HepG2 (cell line): ENCODE measurements at regions not wholly inside any gene's neighbourhood (a gene's known extent, or its start where the extent isn't known, plus 50 kb on each side); places are given as distances from the start of the nearest gene placed in this dataset.
"Not testable (repeated sequence)": the region's sequence is repeated elsewhere in the genome, so short reads cannot be mapped to it uniquely, and the experiment has no call there.

ENCODE experiments used
- ATF1 ChIP-seq: IDR thresholded peaks from 2 replicates; pipeline ENCODE4 v1.6.1; 2016; ENCODE audit warnings: mild to moderate bottlenecking, control low read depth
- EP300 ChIP-seq, 3 experiments: sonication (generic) in 1 of 3; formaldehyde crosslinking in 1 of 3; IDR thresholded peaks; 2 replicates each; pipeline versions ENCODE4 v1.5.1 to v1.6.1; 2011 to 2020; ENCODE audit warnings: low read depth in 2 of 3, low read length in 2 of 3, borderline replicate concordance in 1 of 3, improper control_type of control experiment in 1 of 3, mild to moderate bottlenecking in 1 of 3, missing genetic modification reagents in 1 of 3, moderate library complexity in 1 of 3
- ETV6 ChIP-seq: sonication (generic); formaldehyde crosslinking; conservative IDR thresholded peaks from 2 replicates; pipeline ENCODE4 v1.4.0; 2020; ENCODE audit warnings: missing genetic modification reagents
- PHF20 ChIP-seq: sonication (generic); formaldehyde crosslinking; IDR thresholded peaks from 2 replicates; pipeline ENCODE4 v1.5.0; 2020; ENCODE audit warnings: mild to moderate bottlenecking, missing genetic modification reagents
- POLR2A ChIP-seq, 2 experiments: IDR thresholded peaks; 2 replicates each; pipeline ENCODE4 v1.6.1; 2011; ENCODE audit warnings: low read depth in 2 of 2, low read length in 2 of 2, mild to moderate bottlenecking in 1 of 2, moderate library complexity in 1 of 2; ENCODE audit not compliant: insufficient read depth in 1 of 2
- POLR2AphosphoS5 ChIP-seq: IDR thresholded peaks from 2 replicates; pipeline ENCODE4 v1.6.1; 2012; ENCODE audit warnings: low read depth, low read length
- TAF1 ChIP-seq: sonication (generic); formaldehyde crosslinking; IDR thresholded peaks from 2 replicates; pipeline ENCODE4 v1.4.0; 2020; ENCODE audit warnings: missing genetic modification reagents
- ZBTB8A ChIP-seq: sonication (generic); formaldehyde crosslinking; IDR thresholded peaks from 2 replicates; pipeline ENCODE4 v1.4.0; 2020; ENCODE audit warnings: mild to moderate bottlenecking, low read depth, missing genetic modification reagents, borderline replicate concordance
- ZNF773 ChIP-seq: sonication (generic); formaldehyde crosslinking; IDR thresholded peaks from 2 replicates; pipeline ENCODE4 v1.4.0; 2020; ENCODE audit warnings: missing genetic modification reagents, borderline replicate concordance
- TF ChIP-seq, protein P1 (sequence below): sonication (generic); formaldehyde crosslinking; IDR thresholded peaks from 2 replicates; pipeline ENCODE4 v1.8.1; 2023; ENCODE audit warnings: missing genetic modification reagents, inconsistent platforms, borderline replicate concordance
- TF ChIP-seq, protein P2 (sequence below): sonication (generic); formaldehyde crosslinking; IDR thresholded peaks from 2 replicates; pipeline ENCODE4 v1.5.0; 2020; ENCODE audit warnings: mild to moderate bottlenecking, missing genetic modification reagents, moderate library complexity
- TF ChIP-seq, protein P3 (sequence below): sonication (generic); formaldehyde crosslinking; IDR thresholded peaks from 2 replicates; pipeline ENCODE4 v1.5.0; 2020; ENCODE audit warnings: missing genetic modification reagents, mild to moderate bottlenecking, borderline replicate concordance
- TF ChIP-seq, protein P4 (sequence below): conservative IDR thresholded peaks from 2 replicates; pipeline ENCODE4 v1.6.1; 2018; ENCODE audit warnings: missing genetic modification reagents

DNA sequence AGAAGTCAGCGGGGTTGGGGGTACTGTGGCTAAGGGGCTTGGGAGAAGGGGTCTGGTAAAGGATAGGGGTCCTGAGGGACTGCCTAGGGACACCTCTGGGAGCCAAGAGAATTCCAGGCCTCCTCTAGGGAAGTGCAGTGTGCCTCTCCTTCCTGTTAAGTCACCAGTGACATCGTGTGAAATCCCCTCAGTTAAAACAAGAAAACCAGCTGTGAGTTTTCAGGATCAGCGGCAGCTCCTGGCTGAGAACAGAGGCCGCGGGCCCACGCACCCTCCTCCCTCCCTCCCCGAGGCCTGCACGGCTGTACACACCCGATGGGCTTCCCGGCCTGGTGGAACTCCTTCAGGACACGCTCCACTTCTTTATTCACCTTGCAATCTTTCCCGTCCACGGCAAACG lies 5400.0 kb upstream of the TPTE start:
- TF ChIP-seq, protein P1, sequence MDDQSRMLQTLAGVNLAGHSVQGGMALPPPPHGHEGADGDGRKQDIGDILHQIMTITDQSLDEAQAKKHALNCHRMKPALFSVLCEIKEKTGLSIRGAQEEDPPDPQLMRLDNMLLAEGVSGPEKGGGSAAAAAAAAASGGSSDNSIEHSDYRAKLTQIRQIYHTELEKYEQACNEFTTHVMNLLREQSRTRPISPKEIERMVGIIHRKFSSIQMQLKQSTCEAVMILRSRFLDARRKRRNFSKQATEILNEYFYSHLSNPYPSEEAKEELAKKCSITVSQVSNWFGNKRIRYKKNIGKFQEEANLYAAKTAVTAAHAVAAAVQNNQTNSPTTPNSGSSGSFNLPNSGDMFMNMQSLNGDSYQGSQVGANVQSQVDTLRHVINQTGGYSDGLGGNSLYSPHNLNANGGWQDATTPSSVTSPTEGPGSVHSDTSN (CRISPR knock-in tag) = not testable (repeated sequence)
- TF ChIP-seq ATF1 (CRISPR knock-in tag); EP300 (IDR thresholded peaks at IDR 0.05; ENCODE audit: low read depth in 2 of 2, low read length in 2 of 2); EP300 (CRISPR knock-in tag; IDR thresholded peaks at IDR 0.05; ENCODE audit: borderline replicate concordance); POLR2AphosphoS5; ETV6 (CRISPR knock-in tag); POLR2A (IDR thresholded peaks at IDR 0.05; ENCODE audit: insufficient read depth in 1 of 2, low read depth in 2 of 2, low read length in 2 of 2); ZBTB8A (CRISPR knock-in tag); ZNF773; PHF20 (CRISPR knock-in tag); TAF1: not testable (repeated sequence)
- TF ChIP-seq, protein P2, sequence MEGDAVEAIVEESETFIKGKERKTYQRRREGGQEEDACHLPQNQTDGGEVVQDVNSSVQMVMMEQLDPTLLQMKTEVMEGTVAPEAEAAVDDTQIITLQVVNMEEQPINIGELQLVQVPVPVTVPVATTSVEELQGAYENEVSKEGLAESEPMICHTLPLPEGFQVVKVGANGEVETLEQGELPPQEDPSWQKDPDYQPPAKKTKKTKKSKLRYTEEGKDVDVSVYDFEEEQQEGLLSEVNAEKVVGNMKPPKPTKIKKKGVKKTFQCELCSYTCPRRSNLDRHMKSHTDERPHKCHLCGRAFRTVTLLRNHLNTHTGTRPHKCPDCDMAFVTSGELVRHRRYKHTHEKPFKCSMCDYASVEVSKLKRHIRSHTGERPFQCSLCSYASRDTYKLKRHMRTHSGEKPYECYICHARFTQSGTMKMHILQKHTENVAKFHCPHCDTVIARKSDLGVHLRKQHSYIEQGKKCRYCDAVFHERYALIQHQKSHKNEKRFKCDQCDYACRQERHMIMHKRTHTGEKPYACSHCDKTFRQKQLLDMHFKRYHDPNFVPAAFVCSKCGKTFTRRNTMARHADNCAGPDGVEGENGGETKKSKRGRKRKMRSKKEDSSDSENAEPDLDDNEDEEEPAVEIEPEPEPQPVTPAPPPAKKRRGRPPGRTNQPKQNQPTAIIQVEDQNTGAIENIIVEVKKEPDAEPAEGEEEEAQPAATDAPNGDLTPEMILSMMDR (CRISPR knock-in tag) = not testable (repeated sequence)
- TF ChIP-seq, protein P3, sequence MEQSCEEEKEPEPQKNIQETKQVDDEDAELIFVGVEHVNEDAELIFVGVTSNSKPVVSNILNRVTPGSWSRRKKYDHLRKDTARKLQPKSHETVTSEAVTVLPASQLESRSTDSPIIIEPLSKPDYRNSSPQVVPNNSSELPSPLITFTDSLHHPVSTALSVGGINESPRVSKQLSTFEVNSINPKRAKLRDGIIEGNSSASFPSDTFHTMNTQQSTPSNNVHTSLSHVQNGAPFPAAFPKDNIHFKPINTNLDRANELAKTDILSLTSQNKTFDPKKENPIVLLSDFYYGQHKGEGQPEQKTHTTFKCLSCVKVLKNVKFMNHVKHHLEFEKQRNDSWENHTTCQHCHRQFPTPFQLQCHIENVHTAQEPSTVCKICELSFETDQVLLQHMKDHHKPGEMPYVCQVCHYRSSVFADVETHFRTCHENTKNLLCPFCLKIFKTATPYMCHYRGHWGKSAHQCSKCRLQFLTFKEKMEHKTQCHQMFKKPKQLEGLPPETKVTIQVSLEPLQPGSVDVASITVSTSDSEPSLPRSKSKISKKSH (CRISPR knock-in tag) = not testable (repeated sequence)
- TF ChIP-seq, protein P4, sequence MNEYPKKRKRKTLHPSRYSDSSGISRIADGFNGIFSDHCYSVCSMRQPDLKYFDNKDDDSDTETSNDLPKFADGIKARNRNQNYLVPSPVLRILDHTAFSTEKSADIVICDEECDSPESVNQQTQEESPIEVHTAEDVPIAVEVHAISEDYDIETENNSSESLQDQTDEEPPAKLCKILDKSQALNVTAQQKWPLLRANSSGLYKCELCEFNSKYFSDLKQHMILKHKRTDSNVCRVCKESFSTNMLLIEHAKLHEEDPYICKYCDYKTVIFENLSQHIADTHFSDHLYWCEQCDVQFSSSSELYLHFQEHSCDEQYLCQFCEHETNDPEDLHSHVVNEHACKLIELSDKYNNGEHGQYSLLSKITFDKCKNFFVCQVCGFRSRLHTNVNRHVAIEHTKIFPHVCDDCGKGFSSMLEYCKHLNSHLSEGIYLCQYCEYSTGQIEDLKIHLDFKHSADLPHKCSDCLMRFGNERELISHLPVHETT (CRISPR knock-in tag) = not testable (repeated sequence)
